ENCODE measurements at regions not wholly inside any gene's neighbourhood (a gene's known extent, or its start where the extent isn't known, plus 50 kb on each side); places are given as distances from the start of the nearest gene placed in this dataset.

- peaks cover 0 to 4% of the 10 kb centered on the region in 2 donors for H3K9me3 ChIP-seq (ENCODE audit: control insufficient read depth in 1 of 2, low read length in 2 of 2)
- H3K36me3 ChIP-seq (ENCODE audit: control insufficient read depth in 1 of 2, insufficient read depth in 2 of 2, low read length in 2 of 2): no peaks in the 10 kb centered on the region
- no peak overlapping the region for H3K27ac ChIP-seq (ENCODE audit: low read length)
- H3K27me3 ChIP-seq (ENCODE audit: low read depth, low read length): no peaks in the 10 kb centered on the region
- H3K4me3 ChIP-seq (ENCODE audit: low read depth in 1 of 2, low read length in 2 of 2): no peak overlapping the region
- H3K4me1 ChIP-seq (ENCODE audit: control insufficient read depth in 1 of 2, insufficient read depth in 2 of 2, low read length in 2 of 2): no peaks in the 10 kb centered on the region
Observed at GRCh38 chr16:47939680-47940079, 216.1 kb downstream of the ABCC12 start.

GRCh38 chr16:47938272-47938671 is 217.5 kb downstream of the ABCC12 start:
- no peaks in the 10 kb centered on the region for H3K27me3 ChIP-seq (ENCODE audit: low read depth, low read length)
- H3K27ac ChIP-seq (ENCODE audit: low read length): no peak overlapping the region
- peaks cover 0 to 4% of the 10 kb centered on the region in 2 donors for H3K9me3 ChIP-seq (ENCODE audit: control insufficient read depth in 1 of 2, low read length in 2 of 2)
- no peaks in the 10 kb centered on the region for H3K4me1 ChIP-seq (ENCODE audit: control insufficient read depth in 1 of 2, insufficient read depth in 2 of 2, low read length in 2 of 2)
- no peak overlapping the region for H3K4me3 ChIP-seq (ENCODE audit: low read depth in 1 of 2, low read length in 2 of 2)
- no peaks in the 10 kb centered on the region for H3K36me3 ChIP-seq (ENCODE audit: control insufficient read depth in 1 of 2, insufficient read depth in 2 of 2, low read length in 2 of 2)

- no peaks in the 10 kb centered on the region for H3K9me3 ChIP-seq (ENCODE audit: control insufficient read depth in 1 of 2, low read length in 2 of 2)
- no peaks in the 10 kb centered on the region for H3K27me3 ChIP-seq (ENCODE audit: low read depth, low read length)
Observed at GRCh38 chr16:47928008-47928407, 227.8 kb downstream of the ABCC12 start.

GRCh38 chr16:47927330-47927729 is 228.5 kb downstream of the ABCC12 start:
- H3K27ac ChIP-seq (ENCODE audit: low read length): no peak overlapping the region
- no peak overlapping the region for H3K4me3 ChIP-seq (ENCODE audit: low read depth in 1 of 2, low read length in 2 of 2)
- no peaks in the 10 kb centered on the region for H3K4me1 ChIP-seq (ENCODE audit: control insufficient read depth in 1 of 2, insufficient read depth in 2 of 2, low read length in 2 of 2)
- H3K36me3 ChIP-seq (ENCODE audit: control insufficient read depth in 1 of 2, insufficient read depth in 2 of 2, low read length in 2 of 2): no peaks in the 10 kb centered on the region
- H3K9me3 ChIP-seq (ENCODE audit: control insufficient read depth in 1 of 2, low read length in 2 of 2): no peaks in the 10 kb centered on the region
- H3K27me3 ChIP-seq (ENCODE audit: low read depth, low read length): no peaks in the 10 kb centered on the region

More at GRCh38 chr16:47928008-47928407, 227.8 kb downstream of the ABCC12 start:
- no peaks in the 10 kb centered on the region for H3K36me3 ChIP-seq (ENCODE audit: control insufficient read depth in 1 of 2, insufficient read depth in 2 of 2, low read length in 2 of 2)
- H3K27ac ChIP-seq (ENCODE audit: low read length): no peak overlapping the region
- H3K4me1 ChIP-seq (ENCODE audit: control insufficient read depth in 1 of 2, insufficient read depth in 2 of 2, low read length in 2 of 2): no peaks in the 10 kb centered on the region
- no peak overlapping the region for H3K4me3 ChIP-seq (ENCODE audit: low read depth in 1 of 2, low read length in 2 of 2)

DNA sequence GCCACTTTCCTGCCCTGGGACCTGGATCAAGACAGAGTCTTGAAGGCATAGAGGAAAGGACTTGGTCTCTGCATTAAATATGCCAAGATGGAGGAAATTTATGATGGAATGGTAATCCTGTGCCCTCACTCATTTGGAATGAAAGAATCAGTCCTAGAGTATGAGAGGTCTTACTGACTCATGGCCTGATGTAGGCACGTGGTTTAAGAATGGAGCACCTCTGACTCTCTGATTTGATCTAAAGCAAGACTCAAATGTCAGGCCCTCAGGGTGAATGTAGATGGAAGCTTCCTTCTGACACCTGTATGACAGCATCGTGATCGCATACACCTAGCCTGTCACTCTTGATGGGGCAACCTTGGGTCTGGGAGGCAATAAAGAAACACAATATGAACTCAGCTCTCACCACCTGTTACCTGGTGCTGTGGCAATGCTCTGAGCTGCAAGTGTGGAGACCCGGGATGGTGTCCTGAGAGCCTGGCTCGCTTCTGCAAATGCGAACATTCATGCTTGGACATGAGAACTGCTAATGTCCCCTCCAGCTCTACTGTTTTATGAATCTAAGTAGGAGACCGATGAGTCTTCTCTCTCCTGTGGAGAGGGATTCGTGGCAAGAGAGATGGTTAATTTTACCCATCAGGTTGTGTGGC is 229.9 kb downstream of the ABCC12 start:
- Histone ChIP-seq H3K27ac (ENCODE audit: low read length) (no peak overlapping the region), H3K4me3 (ENCODE audit: low read depth in 1 of 2, low read length in 2 of 2) (no peak overlapping the region), H3K36me3 (ENCODE audit: control insufficient read depth in 1 of 2, insufficient read depth in 2 of 2, low read length in 2 of 2) (no peaks in the 10 kb centered on the region)

DNA sequence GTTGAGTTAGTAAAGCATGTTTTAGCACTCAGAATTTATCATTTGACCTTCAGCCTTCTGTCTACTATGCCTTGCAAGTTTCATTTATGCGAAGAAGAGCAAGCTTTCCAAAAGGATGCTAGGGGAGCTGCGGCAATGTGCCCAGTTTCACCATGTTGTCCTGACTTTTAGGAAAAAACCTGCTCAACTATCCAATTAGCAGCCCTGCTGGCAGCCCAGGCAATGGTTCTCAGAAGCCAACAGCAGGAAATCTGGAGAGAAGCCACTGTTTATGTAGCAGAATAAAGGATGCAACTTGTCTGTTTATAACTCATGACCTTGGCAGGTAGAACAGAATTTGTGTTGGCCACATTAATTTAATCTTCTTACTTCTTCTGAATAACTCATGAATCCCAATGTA is 230.8 kb downstream of the ABCC12 start:
- Histone ChIP-seq H3K27me3 (ENCODE audit: low read depth, low read length) (no peaks in the 10 kb centered on the region), H3K4me3 (ENCODE audit: low read depth in 1 of 2, low read length in 2 of 2) (no peak overlapping the region), H3K4me1 (ENCODE audit: control insufficient read depth in 1 of 2, insufficient read depth in 2 of 2, low read length in 2 of 2) (no peaks in the 10 kb centered on the region), H3K36me3 (ENCODE audit: control insufficient read depth in 1 of 2, insufficient read depth in 2 of 2, low read length in 2 of 2) (no peaks in the 10 kb centered on the region), H3K27ac (ENCODE audit: low read length) (no peak overlapping the region), H3K9me3 (ENCODE audit: control insufficient read depth in 1 of 2, low read length in 2 of 2) (no peaks in the 10 kb centered on the region)

More for the DNA sequence above, 229.9 kb downstream of the ABCC12 start:
- Histone ChIP-seq H3K4me1 (ENCODE audit: control insufficient read depth in 1 of 2, insufficient read depth in 2 of 2, low read length in 2 of 2) (no peaks in the 10 kb centered on the region), H3K9me3 (ENCODE audit: control insufficient read depth in 1 of 2, low read length in 2 of 2) (no peaks in the 10 kb centered on the region), H3K27me3 (ENCODE audit: low read depth, low read length) (no peaks in the 10 kb centered on the region)

- no peaks in the 10 kb centered on the region for H3K36me3 ChIP-seq (ENCODE audit: control insufficient read depth in 1 of 2, insufficient read depth in 2 of 2, low read length in 2 of 2)
- no peaks in the 10 kb centered on the region for H3K27me3 ChIP-seq (ENCODE audit: low read depth, low read length)
- H3K27ac ChIP-seq (ENCODE audit: low read length): no peak overlapping the region
- H3K4me1 ChIP-seq (ENCODE audit: control insufficient read depth in 1 of 2, insufficient read depth in 2 of 2, low read length in 2 of 2): no peaks in the 10 kb centered on the region
- H3K4me3 ChIP-seq (ENCODE audit: low read depth in 1 of 2, low read length in 2 of 2): no peak overlapping the region
- no peaks in the 10 kb centered on the region for H3K9me3 ChIP-seq (ENCODE audit: control insufficient read depth in 1 of 2, low read length in 2 of 2)
Observed at GRCh38 chr16:47921535-47921934, 234.3 kb downstream of the ABCC12 start.

- H3K4me1 ChIP-seq (ENCODE audit: control insufficient read depth in 1 of 2, insufficient read depth in 2 of 2, low read length in 2 of 2): no peaks in the 10 kb centered on the region
- no peak overlapping the region for H3K27ac ChIP-seq (ENCODE audit: low read length)
Observed at GRCh38 chr16:47920709-47921108, 235.1 kb downstream of the ABCC12 start.

GRCh38 chr16:47917118-47917517 is 238.7 kb downstream of the ABCC12 start:
- Histone ChIP-seq H3K27me3 (ENCODE audit: low read depth, low read length) (no peaks in the 10 kb centered on the region), H3K36me3 (ENCODE audit: control insufficient read depth in 1 of 2, insufficient read depth in 2 of 2, low read length in 2 of 2) (no peaks in the 10 kb centered on the region), H3K27ac (ENCODE audit: low read length) (no peak overlapping the region), H3K4me3 (ENCODE audit: low read depth in 1 of 2, low read length in 2 of 2) (no peak overlapping the region), H3K4me1 (ENCODE audit: control insufficient read depth in 1 of 2, insufficient read depth in 2 of 2, low read length in 2 of 2) (no peaks in the 10 kb centered on the region), H3K9me3 (ENCODE audit: control insufficient read depth in 1 of 2, low read length in 2 of 2) (peaks cover 0 to 2% of the 10 kb centered on the region in 2 donors)

More at GRCh38 chr16:47920709-47921108, 235.1 kb downstream of the ABCC12 start:
- no peaks in the 10 kb centered on the region for H3K36me3 ChIP-seq (ENCODE audit: control insufficient read depth in 1 of 2, insufficient read depth in 2 of 2, low read length in 2 of 2)
- H3K4me3 ChIP-seq (ENCODE audit: low read depth in 1 of 2, low read length in 2 of 2): no peak overlapping the region
- H3K27me3 ChIP-seq (ENCODE audit: low read depth, low read length): no peaks in the 10 kb centered on the region
- no peaks in the 10 kb centered on the region for H3K9me3 ChIP-seq (ENCODE audit: control insufficient read depth in 1 of 2, low read length in 2 of 2)

DNA sequence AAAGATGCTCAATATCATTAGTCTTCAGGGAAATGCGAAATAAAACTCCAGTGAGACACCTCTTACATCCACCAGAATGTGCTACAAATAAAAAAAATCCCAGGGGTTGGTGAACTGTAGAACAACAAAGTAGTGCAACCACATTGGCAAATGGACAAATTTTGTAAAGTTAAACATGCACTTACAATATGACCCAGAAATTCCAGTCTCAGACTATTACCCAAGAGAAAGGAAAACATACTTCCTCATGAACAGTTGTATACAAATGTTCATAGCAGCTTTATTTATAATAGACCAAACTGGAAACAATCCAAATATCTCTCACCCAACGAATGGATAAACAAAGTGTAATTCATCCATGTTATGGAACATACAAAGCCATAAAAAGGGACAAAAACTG is 239.5 kb downstream of the ABCC12 start:
- H3K4me3 ChIP-seq (ENCODE audit: low read depth in 1 of 2, low read length in 2 of 2): no peak overlapping the region
- H3K9me3 ChIP-seq (ENCODE audit: control insufficient read depth in 1 of 2, low read length in 2 of 2): peaks cover 0 to 2% of the 10 kb centered on the region in 2 donors
- no peaks in the 10 kb centered on the region for H3K36me3 ChIP-seq (ENCODE audit: control insufficient read depth in 1 of 2, insufficient read depth in 2 of 2, low read length in 2 of 2)
- H3K27ac ChIP-seq (ENCODE audit: low read length): no peak overlapping the region
- H3K27me3 ChIP-seq (ENCODE audit: low read depth, low read length): no peaks in the 10 kb centered on the region
- no peaks in the 10 kb centered on the region for H3K4me1 ChIP-seq (ENCODE audit: control insufficient read depth in 1 of 2, insufficient read depth in 2 of 2, low read length in 2 of 2)

DNA sequence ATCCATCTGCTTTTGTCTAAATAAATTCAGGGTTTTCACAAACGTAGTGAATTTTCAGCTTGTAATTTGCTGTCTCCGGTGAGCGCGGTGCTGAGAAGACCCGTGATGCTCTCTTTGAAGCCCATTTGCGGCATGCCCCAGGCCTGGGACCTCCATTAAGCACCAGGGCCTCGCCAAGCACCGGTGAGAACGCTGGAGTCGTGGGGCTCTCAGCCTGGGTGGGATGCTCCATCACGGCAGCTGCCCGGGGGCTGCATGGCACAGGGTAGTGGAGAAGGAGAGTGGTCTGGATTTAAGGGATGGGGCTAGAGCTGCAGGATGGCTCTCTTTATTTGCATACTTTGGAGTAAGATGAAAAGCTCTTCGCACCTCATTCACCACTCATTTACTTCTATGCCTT is 248.7 kb downstream of the ABCC12 start:
- H3K27me3 ChIP-seq (ENCODE audit: low read depth, low read length): no peaks in the 10 kb centered on the region
- H3K36me3 ChIP-seq (ENCODE audit: control insufficient read depth in 1 of 2, insufficient read depth in 2 of 2, low read length in 2 of 2): no peaks in the 10 kb centered on the region
- peaks cover 0 to 3% of the 10 kb centered on the region in 2 donors for H3K9me3 ChIP-seq (ENCODE audit: control insufficient read depth in 1 of 2, low read length in 2 of 2)
- H3K27ac ChIP-seq (ENCODE audit: low read length): no peak overlapping the region
- no peaks in the 10 kb centered on the region for H3K4me1 ChIP-seq (ENCODE audit: control insufficient read depth in 1 of 2, insufficient read depth in 2 of 2, low read length in 2 of 2)
- H3K4me3 ChIP-seq (ENCODE audit: low read depth in 1 of 2, low read length in 2 of 2): no peak overlapping the region

- Histone ChIP-seq H3K36me3 (ENCODE audit: control insufficient read depth in 1 of 2, insufficient read depth in 2 of 2, low read length in 2 of 2) (no peaks in the 10 kb centered on the region), H3K9me3 (ENCODE audit: control insufficient read depth in 1 of 2, low read length in 2 of 2) (peaks cover 0 to 3% of the 10 kb centered on the region in 2 donors), H3K4me1 (ENCODE audit: control insufficient read depth in 1 of 2, insufficient read depth in 2 of 2, low read length in 2 of 2) (no peaks in the 10 kb centered on the region), H3K4me3 (ENCODE audit: low read depth in 1 of 2, low read length in 2 of 2) (no peak overlapping the region), H3K27ac (ENCODE audit: low read length) (no peak overlapping the region), H3K27me3 (ENCODE audit: low read depth, low read length) (no peaks in the 10 kb centered on the region)
Observed at GRCh38 chr16:47905771-47906170, 250.0 kb downstream of the ABCC12 start.

Measured in muscle layer of duodenum (tissue), 2 donors.